ENCODE measurements at regions not wholly inside any gene's neighbourhood (a gene's known extent, or its start where the extent isn't known, plus 50 kb on each side); places are given as distances from the start of the nearest gene placed in this dataset.
"Not testable (repeated sequence)": the region's sequence is repeated elsewhere in the genome, so short reads cannot be mapped to it uniquely, and the experiment has no call there.

DNA sequence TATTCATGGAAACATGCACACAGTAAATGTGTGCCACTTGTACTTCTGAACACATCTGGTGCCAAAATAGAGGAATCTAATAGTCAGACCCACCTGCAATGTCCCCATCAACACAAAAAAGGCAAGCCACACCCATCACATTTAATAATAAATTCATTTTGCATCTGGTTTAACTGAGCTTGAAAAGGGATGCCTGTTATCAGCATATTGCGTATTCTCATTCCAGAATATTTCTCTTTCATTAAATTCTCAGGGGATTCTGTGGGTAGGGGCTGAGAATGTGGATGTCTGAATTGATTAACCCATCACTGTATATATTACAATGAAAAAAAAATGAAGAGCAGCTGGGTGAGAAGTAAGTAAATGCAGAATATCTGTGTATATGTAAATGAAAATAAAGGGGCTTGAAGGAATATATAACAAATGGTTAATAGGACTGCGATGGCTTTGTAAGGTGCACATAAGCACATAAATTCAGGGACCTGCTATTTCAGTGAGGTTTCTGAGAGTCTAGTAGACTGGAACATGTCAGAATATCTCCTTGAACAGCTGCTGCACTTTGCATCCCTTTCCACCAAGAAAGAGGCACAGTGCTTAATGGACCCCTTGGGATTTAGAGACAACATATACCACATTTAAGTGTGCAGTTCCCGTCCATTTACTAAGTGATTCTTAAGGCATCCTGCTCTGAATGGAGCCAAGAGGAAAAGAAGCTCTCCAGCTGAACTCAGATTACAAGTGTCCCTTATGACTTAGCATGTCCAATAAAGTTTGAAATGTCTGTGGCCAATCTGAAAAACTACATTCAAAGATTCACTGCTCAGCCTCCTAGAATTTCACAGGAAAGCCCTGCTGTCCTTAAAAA lies 104.1 kb upstream of the NIPBL start:
- DNase-seq = no peak
- in situ Hi-C loops (cut with MboI; ENCODE audit: low pct_unique_long_range_greater_than_20kb, low sequenced_read_pairs) = no loop called here

DNA sequence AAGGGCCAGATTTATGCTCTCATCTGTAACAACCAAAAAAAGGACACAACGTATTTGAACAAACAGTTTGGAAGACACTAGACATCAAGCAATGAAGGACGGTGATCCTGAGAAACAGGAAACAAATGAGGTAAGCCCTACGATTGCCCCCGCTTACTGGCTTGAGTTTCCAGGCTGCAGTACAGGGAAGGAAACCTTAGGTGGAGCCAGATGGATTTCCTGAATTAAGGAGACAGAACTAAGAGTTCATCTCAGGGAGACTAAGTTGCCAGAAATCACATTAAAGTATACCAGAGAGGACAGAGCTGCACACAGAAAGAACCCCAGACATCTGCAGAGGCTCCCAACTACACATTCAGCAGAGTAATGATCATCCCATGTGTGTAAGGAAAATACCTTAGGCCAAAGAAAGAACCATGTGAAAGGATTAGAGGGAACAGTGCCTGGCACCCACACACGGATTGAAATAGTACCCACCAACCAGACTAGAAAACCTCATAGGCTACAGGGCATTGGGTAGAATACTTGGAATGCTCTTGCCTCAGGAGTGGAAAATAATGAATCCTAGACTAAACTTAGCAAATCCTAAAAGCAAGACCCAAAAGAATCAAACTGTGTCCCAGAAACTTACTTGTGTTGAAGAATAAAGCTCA lies 99.3 kb upstream of the NIPBL start:
- DNase-seq = peak; percentile 54

DNA sequence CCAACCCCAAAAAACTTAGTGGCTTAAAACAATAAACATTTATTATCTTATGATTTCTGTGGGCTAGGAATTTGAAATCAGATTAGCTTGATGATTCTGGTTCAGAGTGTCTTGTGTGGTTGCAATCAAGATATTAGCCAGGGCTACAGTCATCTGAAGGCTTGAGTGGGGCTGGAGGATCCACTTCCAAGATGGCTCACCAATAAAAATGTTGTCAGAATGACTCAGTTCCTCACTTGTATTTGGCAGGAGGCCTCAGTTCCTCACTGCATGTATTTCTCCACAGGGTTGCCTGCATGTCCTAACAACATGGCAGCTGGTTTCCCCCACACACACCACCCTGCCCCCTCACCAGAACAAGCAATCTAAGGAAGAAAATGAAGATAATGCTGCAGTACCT lies 98.2 kb upstream of the NIPBL start:
- peak; percentile 5 for DNase-seq
- in situ Hi-C loops (cut with MboI; ENCODE audit: low pct_unique_long_range_greater_than_20kb, low sequenced_read_pairs) = no loop called here

More for the DNA sequence above, 99.3 kb upstream of the NIPBL start:
- in situ Hi-C loops (cut with MboI; ENCODE audit: low pct_unique_long_range_greater_than_20kb, low sequenced_read_pairs) = no loop called here

DNA sequence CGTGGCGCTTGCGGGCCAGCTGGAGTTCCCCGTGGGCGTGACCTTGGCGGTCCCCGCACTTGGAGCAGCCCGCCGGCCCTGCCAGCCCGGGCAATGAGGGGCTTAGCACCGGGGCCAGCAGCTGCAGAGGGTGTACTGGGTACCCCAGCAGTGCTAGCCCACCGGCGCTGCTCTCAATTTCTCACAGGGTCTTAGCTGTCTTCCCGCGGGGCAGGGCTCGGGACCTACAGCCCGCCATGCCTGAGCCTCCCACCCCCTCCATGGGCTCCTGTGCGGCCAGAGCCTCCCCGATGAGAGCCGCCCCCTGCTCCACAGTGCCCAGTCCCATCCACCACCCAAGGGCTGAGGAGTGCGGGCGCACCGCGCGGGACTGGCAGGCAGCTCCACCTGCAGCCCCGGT lies 94.0 kb upstream of the NIPBL start:
- in situ Hi-C loops (cut with MboI; ENCODE audit: low pct_unique_long_range_greater_than_20kb, low sequenced_read_pairs); DNase-seq: not testable (repeated sequence)

DNA sequence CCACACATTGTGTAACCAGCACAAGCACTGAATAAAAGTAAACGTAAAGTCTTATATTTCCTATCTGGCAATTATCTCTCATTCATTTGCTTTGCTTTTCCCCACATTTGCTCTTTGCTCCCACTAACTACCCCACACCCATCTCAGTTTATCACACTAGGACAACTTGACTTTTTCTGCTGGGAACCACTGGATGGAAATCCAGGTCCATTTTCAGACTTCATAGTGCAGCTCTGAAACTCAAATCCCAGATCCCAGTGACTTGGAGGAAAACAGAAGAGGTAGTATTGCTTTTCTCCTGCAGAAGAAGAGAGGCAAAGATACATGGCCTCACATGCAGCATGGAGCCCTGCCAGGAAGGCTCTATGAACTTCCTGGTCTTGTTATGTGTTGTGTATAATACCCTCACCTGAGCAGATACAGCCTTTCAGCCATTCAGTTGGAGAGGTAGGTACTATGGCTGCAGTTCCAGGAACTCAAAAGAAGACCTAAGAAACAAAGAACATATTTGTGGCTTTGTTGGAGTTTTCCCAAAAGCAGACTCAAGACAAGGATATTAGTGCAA lies 90.0 kb upstream of the NIPBL start:
- in situ Hi-C loops (cut with MboI; ENCODE audit: low pct_unique_long_range_greater_than_20kb, low sequenced_read_pairs) = no loop called here
- DNase-seq = no peak

DNA sequence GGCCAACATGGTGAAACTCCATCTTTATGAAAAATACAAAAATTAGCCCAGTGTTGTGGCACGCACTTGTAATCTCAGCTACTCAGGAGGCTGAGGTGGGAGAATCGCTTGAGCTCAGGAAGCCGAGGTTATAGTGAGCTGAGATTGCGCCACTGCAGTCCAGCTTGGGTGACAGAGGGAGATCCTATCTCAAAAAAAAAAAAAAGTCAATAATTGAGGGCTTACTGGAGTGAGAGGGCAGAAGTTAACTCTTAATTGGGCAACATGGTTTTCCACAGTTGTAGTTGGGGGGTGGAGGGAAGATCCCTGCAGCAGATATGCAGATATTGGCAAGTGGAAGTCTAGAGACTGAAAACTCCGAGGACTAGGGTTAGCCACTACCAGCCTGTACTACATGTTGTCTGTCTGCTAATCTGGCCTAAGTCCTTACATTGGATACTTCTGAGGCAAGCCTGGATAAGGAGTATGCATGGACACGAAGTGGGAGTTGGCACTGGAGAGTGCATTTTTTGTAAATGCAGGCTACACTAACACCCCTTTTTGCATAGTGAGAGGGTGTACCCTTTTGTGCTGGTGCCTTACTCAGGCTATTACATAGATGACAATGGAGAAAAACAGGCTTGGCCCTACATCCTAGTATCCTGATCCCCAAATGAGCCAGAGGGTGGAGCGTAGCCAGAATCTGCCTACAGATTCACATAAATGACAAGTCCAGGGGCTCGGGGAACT lies 89.0 kb upstream of the NIPBL start:
- in situ Hi-C loops (cut with MboI; ENCODE audit: low pct_unique_long_range_greater_than_20kb, low sequenced_read_pairs) = no loop called here
- DNase-seq = peak; percentile 21

DNA sequence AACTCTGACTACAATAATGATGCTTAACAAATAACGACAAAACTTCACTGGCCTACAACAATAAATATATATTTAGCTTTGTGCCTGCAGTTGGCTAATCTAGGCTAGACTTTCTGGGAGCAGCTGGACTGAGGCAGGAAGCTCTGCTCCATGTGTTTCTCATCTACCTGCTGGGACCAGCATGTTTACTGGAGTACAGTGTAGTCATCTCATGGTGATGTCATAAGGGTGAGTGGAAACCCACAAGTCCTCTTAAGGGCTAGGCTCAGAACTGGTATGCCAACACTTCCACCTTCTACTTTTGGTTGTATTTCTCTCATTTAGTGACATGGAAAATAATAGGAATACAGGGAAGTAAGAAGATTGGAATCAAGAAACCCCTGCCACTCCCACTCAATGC lies 85.7 kb upstream of the NIPBL start:
- in situ Hi-C loops (cut with MboI; ENCODE audit: low pct_unique_long_range_greater_than_20kb, low sequenced_read_pairs) = no loop called here
- no peak for DNase-seq

DNA sequence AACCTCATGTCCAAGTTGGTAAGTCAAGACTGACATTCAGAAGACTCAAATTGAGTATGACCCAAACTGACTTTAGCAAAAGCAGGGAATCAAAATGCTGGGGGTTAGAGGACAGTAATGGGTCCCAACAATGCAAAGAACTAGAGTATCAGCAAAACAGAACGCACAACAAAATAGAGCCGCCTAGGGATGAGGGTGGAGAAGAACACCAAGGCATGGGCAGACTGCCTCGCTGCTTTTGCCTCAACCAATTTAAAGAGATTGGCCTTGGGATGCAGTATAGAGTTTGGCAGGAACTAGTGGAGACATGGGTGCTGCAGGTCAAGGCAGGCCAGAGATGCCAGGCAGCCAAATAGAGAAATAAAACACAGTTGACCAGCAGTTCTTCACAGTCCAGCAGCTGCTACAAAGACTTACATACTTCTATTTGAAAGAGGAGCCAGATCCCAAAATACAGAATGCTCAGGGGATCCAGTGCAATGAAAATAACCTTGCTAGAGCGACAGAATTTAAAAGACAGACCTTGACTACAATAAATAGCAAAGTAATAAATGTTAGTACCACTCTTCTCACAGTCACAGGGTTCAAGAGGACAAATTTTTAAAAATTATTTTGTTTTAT lies 83.9 kb upstream of the NIPBL start:
- no peak for DNase-seq
- in situ Hi-C loops (cut with MboI; ENCODE audit: low pct_unique_long_range_greater_than_20kb, low sequenced_read_pairs) = no loop called here

DNA sequence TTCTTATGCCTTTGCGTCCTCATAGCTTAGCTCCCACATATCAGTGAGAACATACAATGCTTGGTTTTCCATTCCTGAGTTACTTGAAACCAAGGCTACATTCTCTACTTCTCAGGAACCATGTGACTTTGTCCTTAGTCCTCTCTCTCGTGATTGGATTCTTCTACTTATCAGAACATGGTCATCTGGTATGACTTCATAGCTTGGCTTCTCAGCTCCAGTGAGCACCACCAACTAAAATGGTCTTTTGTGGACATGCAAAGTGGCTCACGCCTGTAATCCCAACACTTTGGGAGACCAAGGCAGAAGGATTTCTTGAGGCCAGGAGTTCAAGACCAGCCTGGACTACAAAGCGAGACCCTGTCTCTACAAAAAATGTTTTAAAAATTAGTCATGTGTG lies 81.2 kb upstream of the NIPBL start:
- in situ Hi-C loops (cut with MboI; ENCODE audit: low pct_unique_long_range_greater_than_20kb, low sequenced_read_pairs) = no loop called here
- DNase-seq = no peak

DNA sequence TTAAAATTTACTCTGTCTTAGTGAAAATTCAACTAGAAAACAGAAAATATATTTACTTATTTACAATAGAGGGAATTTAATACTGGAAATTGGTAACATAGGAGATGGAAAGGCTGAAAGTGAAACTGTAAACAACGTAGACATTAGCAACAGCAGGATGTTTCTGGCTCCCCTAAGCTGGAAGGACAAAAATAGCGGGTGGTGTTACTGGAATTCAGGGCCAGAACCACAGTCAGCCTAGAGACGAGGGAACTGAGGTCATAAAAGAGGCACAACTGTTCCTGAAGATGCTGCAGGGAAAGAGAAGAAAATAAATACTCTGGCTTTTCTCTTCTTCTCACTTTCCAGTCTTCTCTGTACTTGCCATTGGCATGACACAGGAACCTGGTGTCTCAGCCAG lies 80.4 kb upstream of the NIPBL start:
- in situ Hi-C loops (cut with MboI; ENCODE audit: low pct_unique_long_range_greater_than_20kb, low sequenced_read_pairs) = no loop called here
- DNase-seq = no peak

DNA sequence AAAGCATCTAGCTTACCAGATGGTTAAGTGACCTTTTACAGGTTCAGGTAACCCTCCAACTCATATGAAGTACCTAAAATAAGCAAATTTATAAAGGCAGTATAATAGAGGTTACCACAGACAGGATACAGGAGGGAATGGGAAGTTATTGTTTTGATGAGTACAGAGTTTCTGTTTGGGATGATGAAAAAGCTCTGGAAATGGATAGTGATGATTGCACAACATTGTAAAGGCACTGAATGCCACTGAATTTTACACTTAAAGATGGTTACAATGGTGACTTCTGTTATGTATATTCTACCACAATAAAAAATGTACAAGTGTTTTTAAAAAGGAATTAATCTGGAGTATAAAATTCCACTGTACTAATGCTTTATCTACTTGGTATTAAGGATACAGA lies 75.0 kb upstream of the NIPBL start:
- in situ Hi-C loops (cut with MboI; ENCODE audit: low pct_unique_long_range_greater_than_20kb, low sequenced_read_pairs) = no loop called here
- no peak for DNase-seq

DNA sequence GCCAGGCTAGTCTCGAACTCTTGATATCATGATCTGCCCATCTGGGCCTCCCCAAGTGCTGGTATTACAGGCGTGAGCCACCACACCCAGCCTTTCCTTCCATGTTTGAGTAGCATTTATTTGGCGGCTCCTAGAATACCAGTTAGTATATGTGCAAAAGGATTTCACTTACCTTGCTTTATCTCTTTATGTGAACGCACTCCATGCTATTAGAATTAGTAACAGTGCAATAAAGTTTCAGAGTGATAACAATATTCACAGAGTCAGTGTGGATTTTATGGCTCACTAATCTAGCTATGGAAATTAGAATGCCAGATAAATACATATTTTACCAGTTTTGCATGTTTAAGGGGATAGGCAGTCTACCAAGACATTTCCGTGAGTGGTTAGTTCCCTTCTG lies 74.4 kb upstream of the NIPBL start:
- in situ Hi-C loops (cut with MboI; ENCODE audit: low pct_unique_long_range_greater_than_20kb, low sequenced_read_pairs) = no loop called here
- DNase-seq = no peak

DNA sequence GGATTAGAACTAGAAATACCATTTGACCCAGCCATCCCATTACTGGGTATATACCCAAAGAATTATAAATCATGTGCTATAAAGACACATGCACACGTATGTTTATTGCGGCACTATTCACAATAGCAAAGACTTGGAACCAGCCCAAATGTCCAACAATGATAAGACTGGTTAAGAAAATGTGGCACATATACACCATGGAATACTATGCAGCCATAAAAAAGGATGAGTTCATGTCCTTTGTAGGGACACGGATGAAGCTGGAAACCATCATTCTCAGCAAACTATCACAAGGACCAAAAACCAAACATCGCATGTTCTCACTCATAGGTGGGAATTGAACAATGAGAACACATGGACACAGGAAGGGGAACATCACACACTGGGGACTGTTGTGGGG lies 63.3 kb upstream of the NIPBL start:
- in situ Hi-C loops (cut with MboI; ENCODE audit: low pct_unique_long_range_greater_than_20kb, low sequenced_read_pairs); DNase-seq: not testable (repeated sequence)

DNA sequence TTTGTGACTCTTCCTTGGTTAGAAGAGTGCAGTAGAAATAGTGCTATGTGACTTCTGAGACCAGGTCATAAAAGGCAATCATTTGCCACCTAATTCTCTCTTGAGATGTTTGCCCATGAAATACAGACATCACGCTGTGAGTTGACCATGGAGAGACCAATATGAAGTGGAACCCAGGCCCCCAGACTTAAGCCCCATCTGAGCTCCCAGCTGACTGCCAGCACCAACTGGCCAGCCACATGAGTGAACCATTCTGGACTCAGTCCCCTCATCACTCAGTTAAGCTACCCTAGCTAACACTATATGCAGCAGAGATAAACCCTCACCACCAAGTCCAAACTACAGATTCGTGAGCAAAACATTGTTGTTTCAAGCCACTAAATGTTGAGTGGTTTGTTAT lies 60.7 kb upstream of the NIPBL start:
- in situ Hi-C loops (cut with MboI; ENCODE audit: low pct_unique_long_range_greater_than_20kb, low sequenced_read_pairs) = no loop called here
- no peak for DNase-seq

DNA sequence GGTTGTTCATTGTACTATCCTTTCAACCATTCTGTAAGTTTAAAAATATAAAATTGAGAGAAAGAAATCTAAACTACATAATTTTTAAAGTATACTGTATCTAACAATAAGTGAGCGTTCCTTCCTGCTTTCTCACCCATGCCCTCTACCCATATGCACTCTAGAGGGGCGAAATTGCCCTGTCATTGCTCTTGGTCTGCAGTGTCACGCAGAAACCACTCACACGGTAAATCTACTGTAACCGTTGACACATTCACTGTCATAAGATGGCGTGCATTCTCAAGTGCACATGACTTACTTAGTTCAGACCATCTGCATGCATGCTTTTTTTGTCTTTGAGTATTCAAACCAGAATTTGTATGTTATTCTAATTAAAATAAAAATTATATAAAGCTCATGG lies 55.7 kb upstream of the NIPBL start:
- DNase-seq = peak; percentile 80

DNA sequence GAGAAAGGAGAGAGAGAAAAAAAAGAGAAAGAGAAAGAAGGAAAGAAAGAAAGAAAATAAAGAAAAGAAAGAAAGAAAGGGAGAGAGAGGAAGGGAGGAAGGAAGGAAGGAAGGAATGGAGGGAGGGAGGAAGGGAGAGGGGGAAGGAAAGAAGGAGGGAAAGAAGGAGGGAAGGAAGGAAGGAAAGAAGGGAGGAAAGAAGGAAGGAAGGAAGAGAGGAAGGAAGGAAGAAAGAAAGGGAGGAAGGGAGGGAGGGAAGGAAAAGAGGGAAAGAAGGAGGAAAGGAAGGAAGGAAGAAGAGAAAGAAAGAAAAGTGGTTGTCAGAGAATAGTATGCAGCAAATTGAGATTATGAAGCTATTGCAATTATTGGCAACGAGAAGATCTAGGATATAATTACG lies 49.9 kb upstream of the NIPBL start:
- no peak for DNase-seq
- in situ Hi-C loops (cut with MboI; ENCODE audit: low pct_unique_long_range_greater_than_20kb, low sequenced_read_pairs) = no loop called here

More for the DNA sequence above, 55.7 kb upstream of the NIPBL start:
- in situ Hi-C loops (cut with MboI; ENCODE audit: low pct_unique_long_range_greater_than_20kb, low sequenced_read_pairs) = no loop called here
